ENCODE measurements at regions not wholly inside any gene's neighbourhood (a gene's known extent, or its start where the extent isn't known, plus 50 kb on each side); places are given as distances from the start of the nearest gene placed in this dataset.

- Histone ChIP-seq H3K79me2 (ENCODE audit: control insufficient read depth, insufficient read depth, low read length) (no peaks in the 10 kb centered on the region), H3K9ac (replicated peaks; ENCODE audit: extremely low read depth, insufficient read depth, low read length) (no peak overlapping the region), H3K9me3 (replicated peaks; ENCODE audit: control insufficient read depth, insufficient read depth, low read length) (no peaks in the 10 kb centered on the region), H3K36me3 (ENCODE audit: control insufficient read depth in 2 of 2, extremely low read depth in 1 of 2, insufficient read depth in 2 of 2, low read length in 2 of 2) (no peaks in the 10 kb centered on the region), H4K20me1 (replicated peaks; ENCODE audit: control insufficient read depth, extremely low read depth, insufficient read depth, low read length) (no peaks in the 10 kb centered on the region), H3K27ac (ENCODE audit: insufficient read depth, low read depth, low read length) (no peak overlapping the region), H3K4me3 (replicated peaks in 1 of 3; ENCODE audit: insufficient read depth in 1 of 3, low read depth in 1 of 3, low read length in 3 of 3) (no peak overlapping the region), H3K4me1 (ENCODE audit: control insufficient read depth, extremely low read depth, insufficient read depth, low read length) (no peaks in the 10 kb centered on the region), H3K27me3 (ENCODE audit: control insufficient read depth in 2 of 2, insufficient read depth in 2 of 2, low read length in 2 of 2) (no peaks in the 10 kb centered on the region), H3K9me1 (replicated peaks; ENCODE audit: control insufficient read depth, extremely low read depth, insufficient read depth, low read length) (no peaks in the 10 kb centered on the region), H2AFZ (ENCODE audit: low read depth, low read length) (no peak overlapping the region), H3K4me2 (ENCODE audit: insufficient read depth, low read length) (no peak overlapping the region)
- no TSS peak for BruUV-seq (replicated peaks)
- DNase-seq (ENCODE audit: low read depth, low spot score) (no peak), FAIRE-seq (no peak)
- no peak for TF ChIP-seq GATA2 (IDR thresholded peaks at IDR 0.05; ENCODE audit: insufficient read depth, insufficient read length, low read depth, low read length)
- TF ChIP-seq POLR2AphosphoS5 (IDR thresholded peaks at IDR 0.05; ENCODE audit: insufficient read depth, low read depth, low read length) = no peak
- no peak for TF ChIP-seq MAX (IDR thresholded peaks at IDR 0.05; ENCODE audit: insufficient read depth, insufficient read length)
- no peak for TF ChIP-seq MYC (IDR thresholded peaks at IDR 0.05; ENCODE audit: low read depth, low read length)
- intact Hi-C loops (cut with micrococcal nuclease) (loop anchor here (10.0 kb wide), 1 partner anchor 372 kb away; no protein-coding TSS in a partner anchor), dilution Hi-C loops (cut with MboI; ENCODE audit: extremely low pct_ligation_motif_present, low sequenced_read_pairs) (no loop called here)
- ChIA-PET CTCF (interaction anchor here (1.7 kb wide), 1 partner anchor 21 kb away, joined by 3 read pairs; no protein-coding TSS in a partner anchor), POLR2A (no interaction called here)
These were observed 377.3 kb downstream of the SIPA1L2 start for GRCh38 chr1:232252546-232253118.

GRCh38 chr1:232250838-232251237 is 379.1 kb downstream of the SIPA1L2 start:
- no peaks in the 10 kb centered on the region for H4K20me1 ChIP-seq (replicated peaks; ENCODE audit: control insufficient read depth, extremely low read depth, insufficient read depth, low read length)
- H3K9me1 ChIP-seq (replicated peaks; ENCODE audit: control insufficient read depth, extremely low read depth, insufficient read depth, low read length) = no peaks in the 10 kb centered on the region
- H3K4me3 ChIP-seq (replicated peaks in 1 of 3; ENCODE audit: insufficient read depth in 1 of 3, low read depth in 1 of 3, low read length in 3 of 3) = no peak overlapping the region
- FAIRE-seq (no peak), DNase-seq (ENCODE audit: low read depth, low spot score) (no peak)
- no peaks in the 10 kb centered on the region for H3K9me3 ChIP-seq (replicated peaks; ENCODE audit: control insufficient read depth, insufficient read depth, low read length)
- no peaks in the 10 kb centered on the region for H3K4me1 ChIP-seq (ENCODE audit: control insufficient read depth, extremely low read depth, insufficient read depth, low read length)
- ChIA-PET CTCF (no interaction called here), POLR2A (no interaction called here)
- no peak overlapping the region for H3K27ac ChIP-seq (ENCODE audit: insufficient read depth, low read depth, low read length)
- dilution Hi-C loops (cut with MboI; ENCODE audit: extremely low pct_ligation_motif_present, low sequenced_read_pairs) (no loop called here), intact Hi-C loops (cut with micrococcal nuclease) (loop anchor here (10.0 kb wide), 1 partner anchor 374 kb away; no protein-coding TSS in a partner anchor)
- no peaks in the 10 kb centered on the region for H3K27me3 ChIP-seq (ENCODE audit: control insufficient read depth in 2 of 2, insufficient read depth in 2 of 2, low read length in 2 of 2)
- no peak overlapping the region for H3K4me2 ChIP-seq (ENCODE audit: insufficient read depth, low read length)
- H3K9ac ChIP-seq (replicated peaks; ENCODE audit: extremely low read depth, insufficient read depth, low read length) = no peak overlapping the region
- no TSS peak for BruUV-seq (replicated peaks)
- H3K36me3 ChIP-seq (ENCODE audit: control insufficient read depth in 2 of 2, extremely low read depth in 1 of 2, insufficient read depth in 2 of 2, low read length in 2 of 2) = no peaks in the 10 kb centered on the region
- H3K79me2 ChIP-seq (ENCODE audit: control insufficient read depth, insufficient read depth, low read length) = no peaks in the 10 kb centered on the region
- TF ChIP-seq POLR2AphosphoS5 (IDR thresholded peaks at IDR 0.05; ENCODE audit: insufficient read depth, low read depth, low read length) = no peak
- no peak for TF ChIP-seq GATA2 (IDR thresholded peaks at IDR 0.05; ENCODE audit: insufficient read depth, insufficient read length, low read depth, low read length)
- TF ChIP-seq MYC (IDR thresholded peaks at IDR 0.05; ENCODE audit: low read depth, low read length) = no peak
- TF ChIP-seq FOS (IDR thresholded peaks at IDR 0.05; ENCODE audit: borderline replicate concordance, insufficient read depth, low read length) = no peak
- TF ChIP-seq POLR2A (IDR thresholded peaks at IDR 0.05; ENCODE audit: low read depth, low read length) = no peak
- no peak for TF ChIP-seq CTCF (IDR thresholded peaks at IDR 0.05; ENCODE audit: extremely low read depth in 1 of 2, insufficient read depth in 1 of 2, low read depth in 1 of 2, low read length in 2 of 2)
- no peak overlapping the region for H2AFZ ChIP-seq (ENCODE audit: low read depth, low read length)

Data from endothelial cell of umbilical vein (primary cell).